GM18511 (cell line): ENCODE measurements at regions not wholly inside any gene's neighbourhood (a gene's known extent, or its start where the extent isn't known, plus 50 kb on each side); places are given as distances from the start of the nearest gene placed in this dataset.

Experiments
- ATAC-seq: cut with Tn5 transposase; IDR thresholded peaks from one replicate; pipeline ENCODE4 v1.9.1; 2021; ENCODE audit warnings: mild to moderate bottlenecking, moderate library complexity; ENCODE audit not compliant: unreplicated experiment

GRCh38 chr4:156252358-156252921 lies 298.8 kb upstream of the CTSO start:
- ATAC-seq, result no peak

- no peak for ATAC-seq
Observed at GRCh38 chr4:156251373-156252065, 297.9 kb upstream of the CTSO start.

GRCh38 chr4:156248917-156249316 lies 295.3 kb upstream of the CTSO start:
- ATAC-seq, result no peak

- ATAC-seq, result no peak
Observed at GRCh38 chr4:156247470-156247869, 293.8 kb upstream of the CTSO start.

- ATAC-seq, result no peak
Observed at GRCh38 chr4:156243015-156243414, 289.3 kb upstream of the CTSO start.

- no peak for ATAC-seq
Observed at GRCh38 chr4:156242390-156242789, 288.7 kb upstream of the CTSO start.

- no peak for ATAC-seq
Observed at GRCh38 chr4:156241896-156242295, 288.2 kb upstream of the CTSO start.

- ATAC-seq, result no peak
Observed at GRCh38 chr4:156238171-156238570, 284.5 kb upstream of the CTSO start.

- no peak for ATAC-seq
Observed at GRCh38 chr4:156237231-156237630, 283.6 kb upstream of the CTSO start.

- ATAC-seq, result no peak
Observed at GRCh38 chr4:156230176-156230575, 276.5 kb upstream of the CTSO start.

GRCh38 chr4:156228676-156229075 lies 275.0 kb upstream of the CTSO start:
- ATAC-seq, result no peak

- ATAC-seq, result no peak
Observed at GRCh38 chr4:156227321-156227720, 273.7 kb upstream of the CTSO start.

- no peak for ATAC-seq
Observed at GRCh38 chr4:156223985-156224384, 270.3 kb upstream of the CTSO start.

- no peak for ATAC-seq
Observed at GRCh38 chr4:156217236-156217635, 263.6 kb upstream of the CTSO start.

- ATAC-seq, result peak; percentile 98
Observed at GRCh38 chr4:156201050-156201449, 247.4 kb upstream of the CTSO start.

GRCh38 chr4:156198511-156198910 lies 244.8 kb upstream of the CTSO start:
- ATAC-seq, result no peak

GRCh38 chr4:156197216-156197615 lies 243.6 kb upstream of the CTSO start:
- ATAC-seq, result no peak

- ATAC-seq, result no peak
Observed at GRCh38 chr4:156196722-156197121, 243.1 kb upstream of the CTSO start.

GRCh38 chr4:156195914-156196313 lies 242.2 kb upstream of the CTSO start:
- ATAC-seq, result peak; percentile 92

GRCh38 chr4:156194896-156195295 lies 241.2 kb upstream of the CTSO start:
- ATAC-seq, result no peak

GRCh38 chr4:156193800-156194199 lies 240.1 kb upstream of the CTSO start:
- ATAC-seq, result peak; percentile 34

GRCh38 chr4:156193106-156193505 lies 239.4 kb upstream of the CTSO start:
- no peak for ATAC-seq

- no peak for ATAC-seq
Observed at GRCh38 chr4:156192033-156192432, 238.4 kb upstream of the CTSO start.
